GM10266 (cell line): ENCODE measurements at regions not wholly inside any gene's neighbourhood (a gene's known extent, or its start where the extent isn't known, plus 50 kb on each side); places are given as distances from the start of the nearest gene placed in this dataset.

Source experiments
- DNase-seq: peaks from one replicate; pipeline ENCODE4 v3.0.0; 2012; ENCODE audit errors: extremely low spot score
- TF ChIP-seq, protein P1 (sequence below): IDR thresholded peaks from 2 replicates; pipeline ENCODE4 v1.5.1; 2012; ENCODE audit warnings: mild to moderate bottlenecking, low read depth; ENCODE audit not compliant: control insufficient read depth, insufficient read depth; ENCODE audit errors: missing control alignments

DNA sequence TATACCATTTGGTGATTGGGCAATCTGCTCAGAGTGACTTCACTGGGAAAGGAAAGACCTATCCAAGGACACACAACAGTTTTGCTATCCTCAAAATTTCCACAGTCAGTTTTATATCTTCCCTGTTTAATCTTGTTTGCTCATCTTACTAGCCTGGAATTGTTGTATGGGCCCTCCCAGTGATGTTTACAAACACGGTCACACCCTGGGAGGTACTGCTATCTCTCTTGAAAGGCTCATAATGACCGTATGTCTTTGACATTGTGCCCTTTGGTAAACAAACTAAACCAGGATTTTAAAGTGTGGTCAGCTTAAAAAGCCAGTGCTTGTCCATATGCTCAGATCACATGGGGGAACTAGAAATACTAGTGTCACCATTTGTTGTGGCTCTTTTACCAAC, 277.0 kb downstream of the CDH2 start:
- no peak for DNase-seq
- TF ChIP-seq, protein P1, sequence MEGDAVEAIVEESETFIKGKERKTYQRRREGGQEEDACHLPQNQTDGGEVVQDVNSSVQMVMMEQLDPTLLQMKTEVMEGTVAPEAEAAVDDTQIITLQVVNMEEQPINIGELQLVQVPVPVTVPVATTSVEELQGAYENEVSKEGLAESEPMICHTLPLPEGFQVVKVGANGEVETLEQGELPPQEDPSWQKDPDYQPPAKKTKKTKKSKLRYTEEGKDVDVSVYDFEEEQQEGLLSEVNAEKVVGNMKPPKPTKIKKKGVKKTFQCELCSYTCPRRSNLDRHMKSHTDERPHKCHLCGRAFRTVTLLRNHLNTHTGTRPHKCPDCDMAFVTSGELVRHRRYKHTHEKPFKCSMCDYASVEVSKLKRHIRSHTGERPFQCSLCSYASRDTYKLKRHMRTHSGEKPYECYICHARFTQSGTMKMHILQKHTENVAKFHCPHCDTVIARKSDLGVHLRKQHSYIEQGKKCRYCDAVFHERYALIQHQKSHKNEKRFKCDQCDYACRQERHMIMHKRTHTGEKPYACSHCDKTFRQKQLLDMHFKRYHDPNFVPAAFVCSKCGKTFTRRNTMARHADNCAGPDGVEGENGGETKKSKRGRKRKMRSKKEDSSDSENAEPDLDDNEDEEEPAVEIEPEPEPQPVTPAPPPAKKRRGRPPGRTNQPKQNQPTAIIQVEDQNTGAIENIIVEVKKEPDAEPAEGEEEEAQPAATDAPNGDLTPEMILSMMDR = no peak

DNA sequence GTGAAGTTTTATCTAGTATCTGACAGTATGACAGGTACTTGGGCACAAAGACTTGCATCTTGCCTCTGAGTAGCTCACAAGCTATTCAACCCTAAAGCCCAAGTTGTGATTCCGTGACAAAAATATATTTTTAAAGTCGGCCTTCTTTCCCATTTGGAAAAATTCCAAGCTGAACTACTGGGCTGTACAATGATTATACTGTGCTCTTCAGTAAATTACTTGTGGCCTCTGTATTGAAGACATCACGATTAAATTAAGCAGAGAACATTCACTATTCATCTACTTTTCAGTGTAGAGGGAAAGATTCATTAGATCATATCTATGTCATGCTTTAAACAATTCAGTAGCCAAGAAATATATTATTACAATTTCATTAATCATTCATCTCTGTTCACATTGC, 282.2 kb downstream of the CDH2 start:
- TF ChIP-seq, protein P1 = no peak
- no peak for DNase-seq

DNA sequence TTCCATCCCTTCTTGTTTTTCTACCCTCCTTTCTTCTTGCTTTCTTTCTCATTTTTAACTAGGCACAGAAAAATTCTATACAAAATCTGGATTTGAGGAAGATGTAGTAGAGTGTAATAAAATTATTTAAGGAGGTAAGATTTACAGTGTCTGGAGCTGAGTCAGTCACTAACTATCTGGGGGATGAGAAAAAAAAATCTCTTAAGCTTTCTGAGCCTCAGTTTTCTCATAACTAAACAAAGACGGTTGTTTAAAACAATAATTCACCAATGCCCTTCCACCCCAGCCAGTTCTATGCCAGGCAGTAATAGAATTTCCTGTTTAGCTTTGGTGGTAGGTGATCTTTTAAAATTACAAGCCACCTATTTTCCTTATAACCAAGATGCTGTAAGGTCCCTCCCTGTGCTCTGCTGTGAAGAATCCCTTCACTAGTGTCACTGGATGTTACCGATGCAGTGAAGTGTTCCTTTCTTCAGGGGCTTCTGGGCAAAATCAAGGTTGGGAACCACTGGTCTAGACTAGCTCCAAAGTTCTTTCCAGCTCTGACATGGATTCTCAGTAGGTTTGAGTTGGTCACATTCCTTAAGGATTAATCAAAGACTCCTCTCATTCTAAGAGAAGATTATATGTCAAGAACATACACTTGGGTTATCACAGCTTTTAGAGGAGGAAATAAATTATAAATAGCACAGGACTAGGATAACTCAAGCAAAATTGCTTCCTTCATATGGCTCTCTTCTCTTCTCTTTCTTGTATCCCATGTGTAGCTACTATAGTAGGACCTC, 289.0 kb downstream of the CDH2 start:
- no peak for DNase-seq
- TF ChIP-seq, protein P1 = no peak

DNA sequence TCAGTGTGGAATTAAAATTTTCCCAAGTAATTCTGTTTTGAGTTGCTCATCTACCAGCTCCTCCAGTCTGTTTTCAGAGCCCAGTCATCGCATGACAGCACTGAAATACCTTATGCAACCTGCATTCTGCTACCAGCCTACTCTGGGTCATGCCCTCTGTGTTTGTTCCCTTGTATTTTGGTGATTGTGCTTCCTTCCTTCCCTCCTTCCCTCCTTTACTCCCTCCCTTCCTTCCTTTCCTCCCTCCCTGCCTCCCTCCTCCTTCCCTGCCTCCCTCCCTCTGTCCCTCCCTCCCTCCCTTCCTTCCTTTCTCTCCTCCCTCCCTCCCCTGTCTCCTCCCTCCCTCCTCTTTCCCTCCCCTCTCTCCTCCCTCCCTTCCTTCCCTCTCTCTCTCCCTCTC, 289.6 kb downstream of the CDH2 start:
- no peak for DNase-seq
- TF ChIP-seq, protein P1 = no peak

DNA sequence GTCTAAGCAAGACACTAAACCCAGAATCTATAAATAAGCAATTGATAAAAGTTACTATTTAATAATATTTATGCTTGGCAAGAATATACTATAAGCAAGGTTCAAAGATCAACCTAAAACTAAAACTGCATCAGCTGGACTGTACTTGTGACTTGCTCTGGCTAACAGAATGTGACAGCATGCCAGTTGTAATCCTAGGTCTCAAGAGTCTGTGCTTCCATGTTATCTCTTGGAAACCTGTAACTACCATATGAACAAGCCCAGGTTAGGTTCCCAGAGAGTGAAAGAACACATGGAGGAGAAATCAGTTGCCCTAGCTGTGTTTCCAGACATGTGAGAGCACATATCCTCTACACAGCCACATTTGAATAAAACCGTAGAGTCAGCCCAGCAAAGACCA, 297.4 kb downstream of the CDH2 start:
- DNase-seq = no peak
- TF ChIP-seq, protein P1 = no peak

DNA sequence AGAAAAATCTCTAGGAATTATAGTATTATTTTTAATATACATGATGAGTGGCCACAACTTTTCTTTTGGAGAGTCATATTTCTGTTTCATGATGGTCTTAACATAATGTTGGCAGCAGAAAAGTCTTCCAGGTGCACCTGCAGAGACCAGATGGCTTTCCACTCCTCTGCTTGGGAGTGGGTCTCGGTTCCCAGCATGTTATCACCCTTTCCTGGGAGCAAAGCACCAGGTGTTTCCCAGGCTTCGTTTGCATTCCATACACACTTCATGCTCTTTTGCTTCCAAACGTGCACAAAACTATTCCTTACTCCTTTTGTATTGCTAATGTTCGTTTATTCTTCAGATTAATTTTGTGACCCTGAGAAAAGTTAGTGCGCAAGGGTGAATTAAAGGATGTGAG, 305.2 kb downstream of the CDH2 start:
- no peak for DNase-seq
- TF ChIP-seq, protein P1 = no peak

DNA sequence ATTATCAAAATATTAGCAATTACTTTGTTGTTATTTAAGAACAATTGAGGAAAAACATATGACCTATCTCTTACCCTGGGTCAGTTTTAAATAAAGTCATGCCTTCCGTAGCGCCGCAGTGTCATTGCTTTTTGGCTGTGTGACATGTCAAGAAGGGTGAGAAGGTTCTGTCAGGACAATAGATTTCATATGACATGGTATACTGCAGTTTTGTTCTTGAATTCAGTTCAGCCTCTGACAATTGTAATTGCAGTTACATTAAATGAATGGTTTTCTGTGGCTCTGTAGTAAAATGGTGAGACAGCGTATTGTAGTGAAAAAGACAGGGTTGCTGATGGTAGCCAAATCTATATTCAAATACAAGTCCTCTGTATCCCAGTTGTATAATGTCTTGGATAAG, 307.2 kb downstream of the CDH2 start:
- DNase-seq = no peak
- TF ChIP-seq, protein P1 = no peak
